ENCODE measurements at regions not wholly inside any gene's neighbourhood (a gene's known extent, or its start where the extent isn't known, plus 50 kb on each side); places are given as distances from the start of the nearest gene placed in this dataset.

DNA sequence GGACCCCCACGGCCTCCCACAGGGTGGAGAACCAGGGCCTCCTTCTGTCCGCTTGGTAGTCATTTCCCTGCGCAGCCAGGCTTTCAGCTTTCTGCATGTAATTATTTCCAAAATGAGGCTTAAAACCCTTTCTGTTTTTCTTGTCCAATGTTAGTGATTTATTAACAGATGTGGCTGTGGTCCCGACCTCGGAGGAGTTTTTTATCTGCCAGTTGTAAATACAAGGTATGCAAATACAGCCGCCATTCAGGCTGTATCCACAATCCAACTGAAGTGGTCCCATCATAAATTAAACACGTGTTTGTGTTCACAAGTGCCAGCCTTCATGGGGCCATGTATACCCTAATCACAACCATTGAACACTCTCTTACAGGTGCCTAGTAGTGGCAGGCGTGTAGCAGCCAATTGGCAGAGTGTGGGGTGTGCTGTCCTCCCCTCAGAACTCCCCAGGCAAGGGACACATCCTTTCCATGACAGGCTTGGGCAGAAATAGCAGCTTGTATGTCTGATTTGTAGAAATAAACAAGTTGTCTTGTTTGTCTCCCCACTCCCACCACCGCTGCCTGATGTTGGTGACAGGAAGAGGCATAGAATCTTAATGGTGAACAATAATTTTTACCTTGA, 251.3 kb upstream of the MKI67 start:
- DNase-seq = no peak

DNA sequence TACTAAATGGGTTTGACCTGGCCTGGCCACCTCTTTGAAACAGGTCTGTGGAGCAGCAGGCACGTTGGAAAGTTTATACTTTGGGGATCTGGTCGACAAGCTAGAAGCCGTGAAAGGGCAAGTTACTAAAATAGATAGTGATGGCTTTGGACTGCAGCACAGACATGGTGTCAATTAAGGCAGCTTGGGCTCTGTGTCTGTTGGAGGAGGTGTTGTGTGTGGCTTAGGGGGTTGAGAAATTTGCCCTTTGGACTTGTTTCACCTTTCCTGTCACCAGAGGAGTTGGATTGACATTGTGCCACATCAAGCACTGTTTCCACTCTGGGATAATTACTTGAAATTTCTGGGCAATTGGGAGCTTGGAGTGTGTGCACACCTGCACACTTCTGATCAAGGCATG, 251.8 kb upstream of the MKI67 start:
- no peak for DNase-seq

DNA sequence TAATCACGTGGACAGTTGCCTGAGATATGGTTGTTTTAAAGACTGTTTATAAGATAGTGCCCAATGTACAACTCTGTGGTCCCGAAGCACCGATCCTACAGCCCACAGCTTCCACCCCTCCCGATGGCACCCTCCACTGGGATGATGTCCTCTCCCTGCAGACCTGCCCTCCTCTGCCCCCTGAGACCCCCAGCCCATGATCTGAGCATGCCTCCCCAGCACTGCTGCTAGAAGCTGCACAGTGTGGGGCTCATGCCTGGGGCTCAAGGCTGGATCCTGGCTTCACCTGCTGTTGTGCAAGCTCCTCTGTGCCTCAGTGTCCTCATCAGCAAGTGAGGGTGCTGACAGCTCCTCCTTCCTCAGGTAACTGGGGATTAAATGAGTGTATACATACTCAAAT, 254.7 kb upstream of the MKI67 start:
- DNase-seq = no peak

DNA sequence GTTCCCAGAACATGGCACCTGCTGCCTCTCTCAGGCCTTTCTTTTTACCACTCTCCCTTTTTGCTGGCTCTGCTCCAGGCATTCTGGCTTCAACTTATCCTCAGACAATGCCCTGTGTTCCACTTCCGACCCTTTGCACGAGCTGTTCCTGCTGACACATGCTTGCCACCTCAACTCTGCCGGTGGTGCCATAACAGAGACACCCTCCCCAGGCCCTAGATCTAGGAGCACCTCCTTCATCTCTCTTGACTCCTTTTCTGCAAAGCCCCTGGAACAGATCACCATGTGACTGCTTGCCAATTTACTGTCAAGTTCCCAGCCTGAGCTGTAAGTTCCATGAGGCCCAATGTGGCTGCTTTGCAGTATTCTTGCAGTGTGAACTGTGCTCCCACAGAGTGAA, 256.0 kb upstream of the MKI67 start:
- no peak for DNase-seq

DNA sequence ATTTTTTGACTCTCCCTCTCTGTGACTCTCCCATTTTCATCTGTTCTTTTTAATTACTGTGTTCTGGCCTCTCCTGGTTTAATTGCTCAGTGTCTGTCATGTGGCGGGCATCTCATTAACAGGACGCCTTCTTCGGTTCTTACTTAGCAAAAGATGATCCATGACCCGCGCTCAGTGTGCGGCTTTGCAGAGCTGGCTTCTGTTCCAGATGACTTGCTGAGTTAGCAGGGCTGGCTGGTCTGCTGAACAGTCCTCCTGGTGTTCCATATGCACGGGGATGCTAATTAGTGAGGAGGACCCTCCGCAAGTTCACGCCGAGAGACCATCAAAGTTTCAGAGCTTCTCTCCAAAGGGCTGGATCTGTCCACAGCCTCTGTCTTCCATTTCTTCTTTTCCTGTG, 258.6 kb upstream of the MKI67 start:
- no peak for DNase-seq

DNA sequence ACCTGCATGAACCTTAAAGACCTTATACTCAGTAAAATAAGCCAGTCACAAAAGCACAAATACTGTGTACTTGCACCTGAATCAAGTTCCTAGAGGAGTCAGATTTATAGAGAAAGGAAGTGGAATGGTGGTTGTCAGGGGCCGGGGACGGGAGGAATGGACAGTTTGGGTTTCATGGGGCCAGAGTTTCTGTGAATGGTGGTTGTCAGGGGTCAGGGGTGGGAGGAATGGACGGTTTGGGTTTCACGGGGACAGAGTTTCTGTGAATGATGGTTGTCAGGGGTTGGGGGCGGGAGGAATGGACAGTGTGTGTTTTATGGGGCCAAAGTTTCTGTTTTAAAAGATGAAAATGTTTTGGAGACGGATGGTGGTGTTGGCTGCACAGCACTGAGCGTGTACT, 260.0 kb upstream of the MKI67 start:
- DNase-seq = no peak

DNA sequence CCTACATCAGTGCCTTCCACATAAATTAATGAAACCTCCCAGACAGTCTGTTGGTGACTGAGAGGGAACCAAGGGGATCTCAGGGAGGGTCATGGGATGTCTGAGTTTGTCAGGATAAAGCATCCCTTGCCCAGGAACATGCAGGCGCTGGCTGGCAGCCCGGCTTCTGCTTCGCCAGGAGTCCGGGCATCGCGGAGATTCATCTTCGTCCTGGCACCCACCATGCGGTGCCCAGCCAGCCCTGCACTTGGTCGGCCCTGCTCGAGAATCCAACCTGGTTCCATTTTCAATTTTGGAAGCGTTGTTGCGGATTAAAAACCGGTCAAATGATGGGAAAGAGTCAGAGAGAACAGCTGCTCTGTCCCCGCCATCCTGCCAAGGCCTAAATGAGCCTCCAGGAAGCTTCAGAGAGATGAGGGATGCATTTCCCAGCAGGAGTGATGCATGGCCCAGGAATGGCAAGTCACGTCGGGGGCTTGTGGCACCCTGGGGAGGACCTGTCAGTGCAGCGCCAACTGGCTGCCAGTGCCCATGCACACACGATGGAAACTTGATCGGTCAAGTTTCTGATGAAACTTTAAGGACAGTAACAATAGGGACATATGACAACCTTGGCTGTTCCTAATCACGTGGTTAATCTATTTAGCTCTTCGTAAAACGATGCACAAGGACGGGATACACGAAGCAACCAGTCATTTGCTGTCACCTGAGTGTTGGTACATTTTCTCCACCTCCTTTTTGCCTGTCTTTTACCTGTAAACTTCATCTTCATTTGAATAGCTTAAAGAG, 260.8 kb upstream of the MKI67 start:
- DNase-seq = no peak

DNA sequence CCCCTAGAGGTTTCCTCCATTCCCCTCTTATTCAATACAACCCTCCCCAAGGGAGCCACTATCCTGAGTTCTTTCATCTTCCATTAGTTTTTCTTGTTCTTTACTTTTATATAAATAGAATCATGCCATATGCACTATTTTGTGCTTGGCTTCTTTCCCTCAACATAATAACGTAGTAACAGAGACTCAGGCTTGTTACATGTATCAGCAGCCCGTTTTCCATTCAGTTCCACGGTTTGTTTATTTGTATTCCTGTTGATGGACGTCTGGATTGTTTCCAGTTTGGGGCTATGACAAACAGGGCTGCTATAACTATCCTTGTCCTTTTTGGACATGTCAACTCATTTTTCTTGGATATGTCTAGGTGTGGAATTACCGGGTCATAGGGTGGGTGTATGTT, 264.4 kb upstream of the MKI67 start:
- DNase-seq = no peak

DNA sequence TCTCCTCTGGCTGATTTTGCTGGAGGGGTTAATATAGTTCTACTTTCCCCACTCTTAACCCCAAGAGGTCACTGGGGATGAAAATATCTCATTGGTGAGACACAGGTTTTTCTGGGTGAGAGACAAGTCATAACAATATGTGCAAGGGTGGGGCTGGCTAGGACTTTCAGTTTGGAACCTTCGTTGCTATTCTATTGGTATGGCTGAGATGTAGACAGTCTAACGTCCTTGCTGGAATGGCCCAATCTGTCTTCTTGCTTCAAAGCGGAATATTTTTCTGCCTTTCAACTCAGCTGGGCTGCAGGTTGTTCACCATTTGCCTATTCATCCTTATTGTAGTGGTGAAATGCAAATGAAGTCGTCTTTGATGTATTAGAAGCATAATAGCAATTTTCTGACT, 267.3 kb upstream of the MKI67 start:
- DNase-seq = no peak

DNA sequence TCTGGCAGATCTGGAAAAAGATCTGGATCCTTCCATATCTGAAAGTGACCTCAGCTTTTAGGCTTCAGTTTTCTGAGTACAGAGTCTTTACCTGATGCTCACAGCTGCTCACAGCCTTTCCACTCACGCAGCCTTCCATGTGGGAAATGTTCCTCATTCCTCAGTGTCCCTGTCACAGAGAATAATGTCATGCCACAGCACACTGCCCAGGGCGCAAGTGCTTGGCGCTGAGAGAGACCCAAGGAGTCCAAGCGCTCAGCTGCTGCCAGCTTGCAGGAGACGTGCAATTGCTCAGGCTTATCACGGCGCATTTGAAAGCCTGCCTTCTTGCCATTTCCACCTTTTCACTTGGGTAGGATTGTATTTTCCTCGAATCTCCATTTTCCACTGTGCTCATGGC, 271.9 kb upstream of the MKI67 start:
- no peak for DNase-seq

DNA sequence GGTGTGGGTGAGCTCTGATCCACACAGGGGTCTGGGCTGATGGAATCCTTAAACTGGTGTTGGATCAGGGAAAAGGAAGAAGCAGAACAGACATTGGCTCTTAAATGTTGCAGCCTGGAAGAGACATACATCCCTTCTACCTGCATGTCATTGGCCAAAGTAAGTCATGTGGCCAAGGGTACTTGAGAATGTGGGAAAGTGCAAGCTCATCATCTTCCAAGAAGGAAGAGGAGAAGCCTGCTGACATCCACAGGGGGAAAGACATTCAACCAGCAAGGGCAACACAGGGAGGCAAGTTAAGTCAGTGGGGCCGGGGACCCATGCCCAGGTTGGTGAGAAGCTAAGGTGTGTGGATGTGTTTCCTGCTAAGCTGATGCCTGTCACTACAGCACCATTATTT, 272.8 kb upstream of the MKI67 start:
- DNase-seq = no peak

DNA sequence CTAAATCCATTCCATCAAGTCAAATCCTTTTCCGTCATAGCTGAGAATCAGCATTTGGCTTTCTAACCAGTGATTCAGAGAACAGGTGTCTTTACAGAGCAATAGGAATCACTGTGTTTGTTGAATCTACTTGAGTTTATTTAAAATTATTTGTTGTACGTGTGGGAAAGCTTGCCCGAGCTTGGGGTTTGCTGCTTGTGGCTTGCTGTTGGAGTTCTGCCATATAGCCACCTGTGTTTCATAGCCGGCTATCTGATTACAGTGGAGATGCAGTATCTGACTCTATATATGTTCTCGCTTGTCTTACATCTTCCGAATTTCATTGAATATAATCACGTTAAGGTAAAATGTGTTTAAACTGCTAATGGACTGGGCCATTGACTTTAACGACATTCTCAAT, 274.3 kb upstream of the MKI67 start:
- no peak for DNase-seq

DNA sequence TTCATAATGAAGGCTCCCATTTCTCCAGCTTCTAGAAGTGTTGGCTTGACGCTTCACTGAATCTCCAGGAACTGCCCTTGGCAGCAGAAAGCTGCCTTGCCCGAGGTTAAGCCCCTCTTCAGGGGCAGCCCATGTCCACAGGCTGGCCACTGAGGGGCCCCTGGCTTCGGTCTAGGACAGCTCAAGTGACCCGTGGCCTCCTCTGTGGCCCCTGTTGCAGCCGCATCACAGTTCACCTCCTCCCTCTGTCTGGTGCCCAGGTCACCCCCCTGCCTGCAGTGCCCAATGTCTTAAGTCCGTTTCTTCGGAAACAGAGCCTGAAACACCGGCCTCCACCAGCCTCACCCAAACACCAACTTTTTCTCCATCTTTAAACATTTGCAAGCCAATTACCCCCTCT, 279.2 kb upstream of the MKI67 start:
- DNase-seq = no peak

DNA sequence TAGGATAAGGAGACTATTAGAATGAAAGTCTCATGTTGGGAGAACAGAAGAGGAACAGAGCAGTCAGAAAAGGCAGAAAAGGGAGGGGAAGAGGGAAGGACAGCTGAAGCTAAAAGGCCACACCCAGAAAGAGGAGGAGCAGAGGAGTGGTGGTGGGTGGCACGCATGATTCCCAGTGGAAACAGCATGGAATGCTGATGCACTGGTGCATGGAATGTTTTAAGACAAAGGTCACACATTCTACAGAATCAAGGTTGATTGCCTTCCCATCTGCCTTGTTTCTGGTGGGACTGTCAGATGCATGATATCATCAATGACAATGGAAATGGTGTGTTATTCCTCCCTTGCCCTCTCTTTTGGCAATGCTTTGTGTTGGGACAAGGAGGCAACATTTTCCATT, 285.4 kb upstream of the MKI67 start:
- DNase-seq = no peak

DNA sequence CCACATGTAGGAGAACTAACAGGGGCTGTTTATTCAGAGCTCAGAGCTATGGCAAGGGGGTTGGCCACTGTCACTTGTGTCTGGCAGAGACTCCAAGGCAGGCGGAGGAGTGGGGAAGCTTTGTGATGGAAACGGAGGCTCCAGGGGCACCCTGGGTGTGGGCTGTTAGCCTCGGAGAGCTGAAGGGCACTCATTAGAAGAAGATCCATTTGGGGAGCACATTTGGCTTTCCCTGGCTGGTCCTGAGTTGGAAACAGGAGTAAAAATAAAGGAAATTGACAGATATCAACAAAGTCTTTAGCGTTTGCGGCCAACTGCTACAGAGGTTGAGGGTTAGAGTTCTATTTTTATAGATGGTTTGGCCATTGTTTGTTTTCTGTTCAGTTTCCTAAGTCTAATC, 288.3 kb upstream of the MKI67 start:
- no peak for DNase-seq

DNA sequence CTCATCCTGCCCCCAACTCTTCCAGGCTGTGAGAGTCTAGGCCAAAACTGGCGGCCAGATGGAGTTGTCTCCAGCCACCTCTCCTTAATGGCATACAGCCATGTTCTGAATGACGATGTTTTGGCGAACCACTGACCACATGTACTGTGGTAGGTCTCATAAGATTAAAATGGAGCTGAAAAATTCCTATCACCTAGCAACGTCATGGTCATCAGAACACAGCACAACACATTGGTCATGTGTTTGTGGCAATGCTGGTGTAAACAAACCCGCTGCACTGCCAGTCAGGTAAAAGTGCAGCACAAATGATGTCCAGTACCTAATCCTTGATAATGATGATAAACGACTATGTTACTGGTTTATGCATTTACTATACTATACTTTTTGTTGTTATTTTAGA, 290.0 kb upstream of the MKI67 start:
- no peak for DNase-seq

DNA sequence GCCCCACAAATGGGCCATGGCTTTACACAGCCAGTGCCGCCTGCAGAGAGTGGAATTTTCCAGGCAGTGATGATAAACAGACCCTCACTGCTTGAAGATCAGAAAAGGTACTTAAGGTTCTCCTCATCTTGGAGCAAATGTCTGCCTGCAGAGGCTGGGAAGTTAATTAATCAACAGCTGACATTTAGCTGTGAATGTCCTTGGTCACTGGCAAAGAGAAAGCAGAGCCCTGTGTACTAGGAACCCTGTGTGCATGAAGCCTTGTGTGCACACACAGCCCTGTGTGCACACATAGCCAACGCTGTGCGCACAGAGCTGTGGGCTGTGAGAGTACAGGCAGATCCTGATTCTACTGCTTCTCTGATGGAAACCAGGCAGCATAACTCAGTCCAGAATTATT, 291.6 kb upstream of the MKI67 start:
- no peak for DNase-seq

DNA sequence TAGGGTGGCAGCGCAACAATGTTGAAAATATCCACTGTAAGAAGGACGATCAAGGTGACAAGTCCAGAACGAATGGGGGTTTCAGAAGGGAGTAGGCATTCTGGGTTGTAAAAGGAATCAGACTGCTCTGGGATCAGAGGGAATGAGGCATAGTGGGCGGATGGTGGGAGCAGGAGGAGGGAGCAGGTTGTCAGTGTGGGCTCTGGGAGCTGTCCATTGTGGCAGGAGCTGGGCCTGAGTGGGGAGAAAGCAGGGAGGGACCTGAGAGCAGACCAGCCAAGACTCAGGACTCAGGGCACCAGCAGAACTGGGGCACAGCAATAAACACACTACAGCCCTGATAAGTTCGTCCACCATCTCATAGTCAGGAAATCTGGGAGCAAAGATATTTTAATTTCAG, 292.6 kb upstream of the MKI67 start:
- DNase-seq = no peak

DNA sequence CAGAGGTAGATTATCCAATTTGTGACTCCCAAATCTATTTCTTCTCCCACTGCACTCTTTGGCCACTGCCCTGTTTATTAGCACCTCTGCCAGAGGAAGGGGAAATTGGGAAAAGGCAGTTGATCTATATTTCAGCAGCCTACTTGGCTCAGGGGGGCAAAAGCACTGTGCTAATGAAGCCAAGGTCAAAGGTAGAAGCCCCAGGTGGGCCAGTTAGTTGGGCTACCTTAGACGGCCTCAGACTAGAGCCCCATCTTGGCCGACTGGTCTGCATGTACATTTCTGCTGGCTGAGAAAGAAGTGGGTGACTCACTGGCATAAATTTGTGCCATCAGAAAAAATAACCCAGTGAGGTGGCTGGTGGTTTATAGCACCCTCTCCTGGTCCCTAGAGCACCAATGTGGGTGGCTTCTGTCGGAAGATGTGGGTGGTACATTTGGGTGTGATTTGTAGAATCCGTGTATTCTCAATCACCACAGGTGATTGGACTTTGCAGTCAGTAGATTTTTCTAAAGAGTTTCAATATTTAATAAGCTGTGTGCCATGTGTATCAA, 293.3 kb upstream of the MKI67 start:
- no peak for DNase-seq

DNA sequence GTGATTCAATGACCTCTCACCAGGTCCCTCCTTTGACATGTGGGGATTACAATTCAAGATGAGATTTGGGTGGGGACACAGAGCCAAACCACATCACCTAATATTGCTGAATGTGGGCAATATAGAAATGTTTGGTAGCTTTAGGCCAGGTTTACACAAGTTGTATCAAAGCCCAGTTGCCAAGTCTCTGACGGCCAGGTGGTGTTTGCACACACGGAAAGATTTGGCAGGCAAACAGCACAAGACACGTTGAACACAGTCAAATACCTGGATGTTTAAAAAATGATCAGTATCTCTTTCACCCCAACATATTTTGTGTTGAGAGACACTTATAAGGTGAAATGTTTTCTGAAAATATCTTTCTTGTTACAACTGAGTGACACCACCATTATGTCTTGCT, 294.4 kb upstream of the MKI67 start:
- DNase-seq = no peak

DNA sequence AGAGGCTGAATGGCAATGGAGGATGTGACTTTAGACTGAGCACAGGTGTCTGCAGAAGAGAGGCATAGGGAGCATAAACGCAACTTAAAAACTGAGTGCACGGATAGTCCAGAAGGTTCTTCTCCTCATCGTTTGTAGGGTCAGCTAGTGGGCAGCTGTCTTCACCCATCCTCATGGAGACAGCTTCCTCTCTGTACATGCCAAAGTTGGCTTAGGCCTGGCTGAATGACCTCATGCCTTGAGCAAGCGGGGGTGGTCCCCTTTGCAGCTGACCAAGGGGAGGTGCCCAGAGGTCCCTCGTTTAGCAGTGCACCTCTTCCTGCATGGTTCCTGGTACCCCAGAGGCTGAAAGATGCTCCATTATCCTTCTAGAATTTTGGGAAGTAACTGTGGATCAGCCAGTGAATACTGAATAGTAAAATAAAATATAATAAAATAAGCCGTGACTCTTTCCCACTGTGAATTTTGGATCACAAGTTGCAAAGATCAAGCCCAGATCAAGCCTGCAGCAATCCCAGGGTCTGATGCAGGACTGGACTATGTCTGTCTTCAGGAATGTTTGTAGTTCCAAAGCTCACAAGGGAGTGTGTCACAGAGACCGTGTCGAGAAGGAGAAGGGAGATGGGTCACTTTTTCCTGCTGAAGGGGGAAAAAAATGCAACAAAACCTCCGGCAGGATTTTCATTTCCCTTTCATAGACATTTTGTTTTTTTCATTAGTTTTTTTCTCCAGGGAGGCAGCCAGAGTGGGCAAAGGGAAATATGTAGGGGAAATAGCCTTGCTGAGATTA, 295.3 kb upstream of the MKI67 start:
- DNase-seq = no peak

DNA sequence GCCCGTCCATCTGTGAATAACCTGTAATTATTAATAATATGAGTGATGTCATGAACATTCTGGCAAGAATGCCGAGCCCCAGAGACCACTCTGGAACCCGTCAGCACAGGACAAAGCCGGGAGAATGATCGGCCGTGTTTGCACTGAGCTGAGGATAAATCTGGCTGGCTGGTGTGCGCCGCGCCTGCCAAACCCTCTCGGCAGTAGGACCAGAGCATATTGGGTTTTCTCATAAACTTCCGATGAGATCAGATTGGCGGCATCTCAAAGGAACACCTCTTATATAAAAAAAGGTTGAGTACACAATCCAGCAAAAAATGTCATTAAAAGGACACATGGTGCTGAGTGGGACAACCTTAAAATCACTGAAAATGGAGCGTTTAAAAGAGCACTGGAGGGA, 296.0 kb upstream of the MKI67 start:
- no peak for DNase-seq

DNA sequence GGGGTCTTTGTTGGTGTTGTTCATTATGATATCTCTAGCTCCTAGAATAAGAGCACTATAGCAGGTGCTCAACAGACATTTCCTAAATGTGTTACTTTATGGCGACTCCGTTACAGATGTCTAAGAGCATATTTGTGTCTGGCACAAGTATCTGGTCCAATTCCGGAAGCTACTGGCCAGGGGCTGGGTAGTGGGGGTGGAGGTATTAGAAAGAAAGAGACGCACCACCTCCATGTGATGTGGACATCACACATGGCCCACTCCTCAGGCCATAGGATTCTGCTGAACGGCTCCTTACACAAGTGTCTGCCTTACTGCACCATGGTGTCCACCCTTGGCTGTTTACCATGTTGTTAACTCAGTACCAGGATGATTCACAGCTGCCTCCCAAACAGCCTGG, 296.8 kb upstream of the MKI67 start:
- DNase-seq = no peak

DNA sequence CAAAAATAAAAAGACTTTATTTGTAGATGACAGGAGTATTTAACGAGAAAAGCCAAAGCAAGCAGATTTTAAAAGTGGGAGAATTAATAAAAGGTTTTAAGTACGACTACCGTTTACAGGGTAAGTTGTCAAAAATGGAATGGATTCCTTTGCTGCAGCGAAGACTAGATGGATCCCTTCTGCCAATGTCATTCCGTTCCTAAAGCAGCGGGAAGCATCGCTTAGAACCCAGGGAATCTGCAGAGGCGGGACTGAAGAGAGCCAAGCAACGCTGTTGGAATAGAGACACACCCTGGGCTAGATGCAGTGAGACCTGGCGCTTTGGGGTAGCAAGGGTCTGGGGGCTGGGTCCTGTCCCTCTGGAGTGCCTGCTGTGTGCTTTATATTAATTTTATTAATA, 303.1 kb upstream of the MKI67 start:
- DNase-seq = no peak
